ENCODE measurements at regions not wholly inside any gene's neighbourhood (a gene's known extent, or its start where the extent isn't known, plus 50 kb on each side); places are given as distances from the start of the nearest gene placed in this dataset.

GRCh38 chr14:42572032-42572431 is 965.4 kb downstream of the LRFN5 start:
- H3K4me3 ChIP-seq (ENCODE audit: low read depth, low read length), result no peak overlapping the region
- TF ChIP-seq CTCF (IDR thresholded peaks at IDR 0.05; ENCODE audit: low read depth, low read length), result no peak

GRCh38 chr14:42569227-42569626 is 962.6 kb downstream of the LRFN5 start:
- no peak for TF ChIP-seq CTCF (IDR thresholded peaks at IDR 0.05; ENCODE audit: low read depth, low read length)
- no peak overlapping the region for H3K4me3 ChIP-seq (ENCODE audit: low read depth, low read length)

- TF ChIP-seq CTCF (IDR thresholded peaks at IDR 0.05; ENCODE audit: low read depth, low read length), result no peak
Measured at GRCh38 chr14:42565556-42565955, 958.9 kb downstream of the LRFN5 start.

GRCh38 chr14:42563313-42563712 is 956.6 kb downstream of the LRFN5 start:
- TF ChIP-seq CTCF (IDR thresholded peaks at IDR 0.05; ENCODE audit: low read depth, low read length), result no peak
- H3K4me3 ChIP-seq (ENCODE audit: low read depth, low read length), result no peak overlapping the region

More at GRCh38 chr14:42565556-42565955, 958.9 kb downstream of the LRFN5 start:
- H3K4me3 ChIP-seq (ENCODE audit: low read depth, low read length), result no peak overlapping the region

- no peak for TF ChIP-seq CTCF (IDR thresholded peaks at IDR 0.05; ENCODE audit: low read depth, low read length)
- no peak overlapping the region for H3K4me3 ChIP-seq (ENCODE audit: low read depth, low read length)
Measured at GRCh38 chr14:42556551-42556950, 949.9 kb downstream of the LRFN5 start.

- H3K4me3 ChIP-seq (ENCODE audit: low read depth, low read length), result no peak overlapping the region
- no peak for TF ChIP-seq CTCF (IDR thresholded peaks at IDR 0.05; ENCODE audit: low read depth, low read length)
Measured at GRCh38 chr14:42555365-42555764, 948.7 kb downstream of the LRFN5 start.

GRCh38 chr14:42554091-42554490 is 947.4 kb downstream of the LRFN5 start:
- no peak for TF ChIP-seq CTCF (IDR thresholded peaks at IDR 0.05; ENCODE audit: low read depth, low read length)
- H3K4me3 ChIP-seq (ENCODE audit: low read depth, low read length), result no peak overlapping the region

Data from WI38 (cell line).